GM12864 (cell line): ENCODE measurements at regions not wholly inside any gene's neighbourhood (a gene's known extent, or its start where the extent isn't known, plus 50 kb on each side); places are given as distances from the start of the nearest gene placed in this dataset.

ENCODE experiments used
- DNase-seq: peaks from one replicate; pipeline ENCODE4 v3.0.0-alpha.2; 2011; ENCODE audit warnings: low read depth
- H3K4me3 ChIP-seq: 2 replicates; pipeline ENCODE4 v1.5.1; 2011; ENCODE audit warnings: mild to moderate bottlenecking, low read depth, low read length, control low read depth
- TF ChIP-seq, protein P1 (sequence below): IDR thresholded peaks from 2 replicates; pipeline ENCODE4 v1.5.1; 2011; ENCODE audit warnings: low read depth, mild to moderate bottlenecking, moderate library complexity, low read length, control low read depth, inconsistent platforms; ENCODE audit errors: missing control alignments

DNA sequence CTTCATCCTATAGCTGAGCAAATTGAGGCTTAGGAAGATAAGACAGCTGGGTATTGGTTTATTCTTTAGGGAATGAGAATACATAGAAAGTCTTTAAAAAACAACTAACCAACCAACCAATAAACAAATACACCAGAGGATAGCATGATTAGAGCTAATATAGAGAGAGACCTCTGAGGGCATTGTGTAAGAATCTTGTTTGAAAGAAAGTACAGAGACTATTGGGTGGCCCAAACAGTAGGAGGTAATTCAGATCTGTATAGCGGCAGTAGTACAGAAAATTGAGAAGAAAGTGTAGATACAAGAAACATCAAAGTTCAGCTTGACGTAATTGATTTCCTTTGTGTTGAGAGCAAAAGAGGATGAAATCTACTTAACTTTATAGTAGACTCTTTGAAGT is 1951.0 kb upstream of the ADGRL3 start:
- TF ChIP-seq, protein P1, sequence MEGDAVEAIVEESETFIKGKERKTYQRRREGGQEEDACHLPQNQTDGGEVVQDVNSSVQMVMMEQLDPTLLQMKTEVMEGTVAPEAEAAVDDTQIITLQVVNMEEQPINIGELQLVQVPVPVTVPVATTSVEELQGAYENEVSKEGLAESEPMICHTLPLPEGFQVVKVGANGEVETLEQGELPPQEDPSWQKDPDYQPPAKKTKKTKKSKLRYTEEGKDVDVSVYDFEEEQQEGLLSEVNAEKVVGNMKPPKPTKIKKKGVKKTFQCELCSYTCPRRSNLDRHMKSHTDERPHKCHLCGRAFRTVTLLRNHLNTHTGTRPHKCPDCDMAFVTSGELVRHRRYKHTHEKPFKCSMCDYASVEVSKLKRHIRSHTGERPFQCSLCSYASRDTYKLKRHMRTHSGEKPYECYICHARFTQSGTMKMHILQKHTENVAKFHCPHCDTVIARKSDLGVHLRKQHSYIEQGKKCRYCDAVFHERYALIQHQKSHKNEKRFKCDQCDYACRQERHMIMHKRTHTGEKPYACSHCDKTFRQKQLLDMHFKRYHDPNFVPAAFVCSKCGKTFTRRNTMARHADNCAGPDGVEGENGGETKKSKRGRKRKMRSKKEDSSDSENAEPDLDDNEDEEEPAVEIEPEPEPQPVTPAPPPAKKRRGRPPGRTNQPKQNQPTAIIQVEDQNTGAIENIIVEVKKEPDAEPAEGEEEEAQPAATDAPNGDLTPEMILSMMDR = no peak
- H3K4me3 ChIP-seq = no peak overlapping the region
- DNase-seq = no peak

DNA sequence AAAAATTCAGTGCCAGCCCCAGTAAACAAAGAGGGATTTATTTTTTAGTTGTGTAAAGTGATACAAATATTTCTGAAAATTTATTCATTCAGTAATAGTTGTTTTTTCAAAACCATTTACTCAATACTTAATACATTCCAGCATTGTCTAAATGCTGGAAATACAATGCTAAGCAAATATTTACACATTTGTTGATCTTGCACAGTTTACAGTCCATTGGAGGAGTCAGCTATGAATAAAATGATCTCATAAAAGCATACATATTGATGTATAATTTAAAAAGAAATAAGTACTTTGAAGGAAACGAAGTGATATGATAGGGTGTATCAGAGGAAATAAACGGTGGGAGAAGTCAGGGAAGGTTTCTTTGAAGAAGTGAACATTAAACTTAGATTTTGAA is 1942.1 kb upstream of the ADGRL3 start:
- TF ChIP-seq, protein P1 = no peak
- DNase-seq = no peak
- no peak overlapping the region for H3K4me3 ChIP-seq

DNA sequence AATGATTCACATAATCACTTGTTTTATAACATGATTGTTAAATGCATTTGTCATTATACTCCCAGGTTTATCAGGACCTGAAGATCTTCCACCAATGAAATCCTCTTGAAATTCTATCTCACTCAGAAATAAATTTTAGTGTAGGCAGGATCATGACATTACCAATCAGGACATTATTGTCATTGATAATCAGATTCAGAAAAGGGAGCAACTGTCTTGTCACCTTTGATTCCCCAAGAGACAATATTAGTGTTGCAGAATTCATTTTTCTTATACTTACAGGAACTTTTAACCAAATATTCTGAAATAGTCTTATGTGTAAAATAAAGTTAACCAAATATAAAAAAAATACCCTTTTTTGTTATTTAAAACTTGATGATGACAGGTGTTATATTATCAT is 1892.5 kb upstream of the ADGRL3 start:
- DNase-seq = no peak
- no peak overlapping the region for H3K4me3 ChIP-seq
- TF ChIP-seq, protein P1 = no peak

DNA sequence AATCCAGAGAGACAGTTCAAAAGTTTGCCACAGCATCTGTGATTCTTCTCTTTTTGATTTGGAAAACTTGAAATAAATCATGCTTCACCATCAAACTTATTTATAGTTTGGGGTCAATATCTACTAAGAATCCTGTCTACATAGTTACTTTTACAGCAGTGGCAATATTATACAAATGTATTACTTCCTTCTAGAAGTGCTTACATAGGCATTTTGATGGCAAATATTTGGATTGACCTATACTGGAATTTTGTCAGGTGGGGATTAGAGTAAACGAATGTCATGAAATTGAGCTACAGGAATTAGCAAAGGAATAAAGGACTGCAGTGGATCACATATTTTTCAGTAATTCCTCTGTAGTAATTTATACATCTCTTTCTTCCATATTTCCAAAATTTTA is 1885.5 kb upstream of the ADGRL3 start:
- TF ChIP-seq, protein P1 = no peak
- no peak for DNase-seq
- no peak overlapping the region for H3K4me3 ChIP-seq

DNA sequence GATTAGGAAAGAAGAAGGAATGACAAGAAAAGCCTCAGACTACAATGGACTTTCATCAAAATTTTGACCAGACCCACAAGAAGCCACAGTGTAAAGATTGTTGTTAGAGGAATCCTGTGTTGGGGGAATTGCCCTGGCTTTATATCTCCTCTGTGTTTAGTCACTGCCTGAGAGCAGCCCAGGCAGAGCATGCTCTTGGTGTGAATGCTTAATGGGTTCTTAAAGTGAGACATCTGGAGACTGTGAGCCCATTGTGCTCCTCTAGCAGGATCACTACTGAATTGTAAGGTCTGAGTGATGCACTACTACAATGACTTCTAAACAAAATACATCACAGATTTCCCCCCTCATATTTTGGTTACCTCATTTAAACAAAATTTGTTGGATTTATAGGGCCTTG is 1860.5 kb upstream of the ADGRL3 start:
- TF ChIP-seq, protein P1 = no peak
- no peak overlapping the region for H3K4me3 ChIP-seq
- DNase-seq = no peak

DNA sequence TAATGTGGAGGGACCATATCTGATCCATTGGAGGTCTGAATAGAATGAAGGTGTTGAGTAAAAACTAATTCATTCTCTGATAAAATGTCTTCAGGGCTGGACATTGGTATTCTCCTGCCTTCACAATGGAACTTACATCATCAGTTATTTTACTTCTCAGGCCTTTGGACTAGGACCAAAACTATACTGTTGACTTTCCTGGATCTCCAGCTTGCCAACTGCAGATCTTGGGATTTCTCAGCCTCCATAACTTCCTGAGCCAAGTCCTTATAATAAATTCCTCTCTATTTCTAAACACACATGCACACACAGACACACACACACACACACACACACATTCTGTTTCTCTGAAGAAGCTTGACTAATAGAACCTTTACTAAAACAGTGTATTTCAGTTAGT is 1858.6 kb upstream of the ADGRL3 start:
- no peak overlapping the region for H3K4me3 ChIP-seq
- DNase-seq = no peak
- TF ChIP-seq, protein P1 = no peak

DNA sequence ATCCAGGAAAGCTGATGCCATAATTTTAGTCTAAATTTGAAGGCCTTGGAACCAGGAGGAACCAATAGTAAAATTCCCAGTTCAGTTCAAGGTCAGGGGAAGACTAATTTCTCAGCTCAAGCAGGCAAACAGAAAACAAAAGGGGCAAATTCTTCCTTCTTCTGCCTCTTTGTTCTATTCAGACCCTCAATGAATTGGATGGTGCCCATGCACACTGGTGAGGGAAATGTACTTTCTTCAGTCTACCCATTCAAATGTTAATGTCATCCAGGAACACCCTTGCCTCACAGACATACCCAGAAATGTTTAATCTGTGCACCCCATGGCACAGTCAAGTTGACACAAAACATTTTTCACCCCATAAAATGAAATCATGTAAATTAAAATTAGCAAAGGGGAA is 1851.2 kb upstream of the ADGRL3 start:
- TF ChIP-seq, protein P1 = no peak
- no peak for DNase-seq
- H3K4me3 ChIP-seq = no peak overlapping the region
